ENCODE measurements at regions not wholly inside any gene's neighbourhood (a gene's known extent, or its start where the extent isn't known, plus 50 kb on each side); places are given as distances from the start of the nearest gene placed in this dataset.

GRCh38 chr13:76738616-76739015 is 147.6 kb downstream of the KCTD12 start:
- no peak overlapping the region for H3K4me3 ChIP-seq (ENCODE audit: low read depth in 1 of 3, low read length in 3 of 3)
- H3K36me3 ChIP-seq (ENCODE audit: control insufficient read depth in 4 of 4, insufficient read depth in 3 of 4, low read depth in 1 of 4, low read length in 3 of 4): no peaks in the 10 kb centered on the region
- DNase-seq (ENCODE audit: low spot score): no peak
- no peak overlapping the region for H3K27ac ChIP-seq (ENCODE audit: low read depth in 1 of 2, low read length in 2 of 2)
- TF ChIP-seq GABPA (IDR thresholded peaks at IDR 0.05 in 1 of 2, conservative IDR thresholded peaks at IDR 0.05 in 1 of 2): no peak
- TF ChIP-seq CTCF (IDR thresholded peaks at IDR 0.05; ENCODE audit: low read depth, low read length, missing input control): no peak
- H3K9me3 ChIP-seq (ENCODE audit: control insufficient read depth in 4 of 4, low read length in 3 of 4): peaks cover 0 to 1% (median 0%) of the 10 kb centered on the region in 4 donors
- WGBS: 80% methylated on average over 3 of the region's 3 CpGs
- H3K9ac ChIP-seq (ENCODE audit: low read depth in 1 of 2, low read length in 2 of 2): no peak overlapping the region
- H3K4me1 ChIP-seq (ENCODE audit: control insufficient read depth in 4 of 4, insufficient read depth in 4 of 4, low read length in 3 of 4): no peaks in the 10 kb centered on the region
- no peaks in the 10 kb centered on the region for H3K27me3 ChIP-seq (ENCODE audit: control insufficient read depth in 4 of 4, insufficient read depth in 4 of 4, low read length in 3 of 4)

DNA sequence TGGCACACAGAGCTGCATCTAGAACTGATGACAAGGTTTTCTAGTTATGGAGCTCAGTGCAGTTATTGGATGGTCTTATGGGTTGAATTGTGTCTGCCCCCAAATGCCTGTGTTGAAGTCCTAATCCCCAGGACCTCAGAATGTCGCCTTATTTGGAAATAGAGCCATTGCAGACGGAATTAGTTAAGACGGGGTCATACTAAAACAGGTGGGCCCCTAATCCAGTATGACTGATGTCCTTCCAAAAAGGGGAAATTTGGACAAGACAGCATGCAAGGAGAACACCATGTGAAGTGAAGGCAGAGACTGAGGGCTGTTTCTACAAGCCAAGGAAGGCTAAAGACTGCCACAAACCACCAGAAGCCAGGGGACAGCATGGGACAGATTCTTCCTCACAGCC is 148.7 kb downstream of the KCTD12 start:
- Histone ChIP-seq H3K9ac (ENCODE audit: low read depth in 1 of 2, low read length in 2 of 2) (no peak overlapping the region), H3K4me1 (ENCODE audit: control insufficient read depth in 4 of 4, insufficient read depth in 4 of 4, low read length in 3 of 4) (no peaks in the 10 kb centered on the region), H3K27me3 (ENCODE audit: control insufficient read depth in 4 of 4, insufficient read depth in 4 of 4, low read length in 3 of 4) (no peaks in the 10 kb centered on the region), H3K36me3 (ENCODE audit: control insufficient read depth in 4 of 4, insufficient read depth in 3 of 4, low read depth in 1 of 4, low read length in 3 of 4) (no peaks in the 10 kb centered on the region), H3K27ac (ENCODE audit: low read depth in 1 of 2, low read length in 2 of 2) (no peak overlapping the region), H3K4me3 (ENCODE audit: low read depth in 1 of 3, low read length in 3 of 3) (no peak overlapping the region), H3K9me3 (ENCODE audit: control insufficient read depth in 4 of 4, low read length in 3 of 4) (peaks cover 0 to 1% (median 0%) of the 10 kb centered on the region in 4 donors)
- TF ChIP-seq TAF1 (conservative IDR thresholded peaks at IDR 0.05) (no peak), CTCF (IDR thresholded peaks at IDR 0.05; ENCODE audit: low read depth, low read length, missing input control) (no peak), EGR1 (IDR thresholded peaks at IDR 0.05; ENCODE audit: low read depth in 2 of 2) (no peak), FOXA1 (IDR thresholded peaks at IDR 0.05) (no peak), REST (IDR thresholded peaks at IDR 0.05) (no peak), HNF4G (IDR thresholded peaks at IDR 0.05) (no peak), SP1 (IDR thresholded peaks at IDR 0.05) (no peak)
- no peak for DNase-seq (ENCODE audit: low spot score)
- WGBS: 82% methylated on average over 3 of the region's 3 CpGs

DNA sequence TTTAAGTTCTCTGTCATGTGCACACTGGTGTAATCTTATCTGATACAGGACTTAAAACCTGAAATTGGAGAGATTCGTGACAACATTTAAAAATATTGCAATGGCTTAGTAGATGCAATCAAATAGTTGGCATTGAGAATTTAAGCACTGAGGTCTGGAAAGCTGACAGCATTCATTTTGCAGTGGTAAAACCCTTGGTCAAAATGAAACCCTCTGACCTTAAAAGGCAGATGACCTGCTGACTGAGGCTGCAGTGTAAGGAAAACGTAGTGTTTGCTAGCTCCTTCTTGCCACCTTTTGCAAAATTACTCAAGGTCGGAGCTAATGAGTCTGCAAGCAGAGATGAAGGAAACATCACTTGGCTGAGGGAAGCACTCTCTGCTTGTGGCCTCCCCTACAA is 150.6 kb downstream of the KCTD12 start:
- DNase-seq (ENCODE audit: low spot score): no peak
- WGBS: 62% methylated on average over 3 of the region's 3 CpGs
- TF ChIP-seq RAD21 (IDR thresholded peaks at IDR 0.05) (no peak), FOXA1 (IDR thresholded peaks at IDR 0.05) (no peak), SP1 (IDR thresholded peaks at IDR 0.05) (no peak), CTCF (IDR thresholded peaks at IDR 0.05; ENCODE audit: low read depth, low read length, missing input control) (no peak)

More for the DNA sequence above, 150.6 kb downstream of the KCTD12 start:
- no peaks in the 10 kb centered on the region for H3K4me1 ChIP-seq (ENCODE audit: control insufficient read depth in 4 of 4, insufficient read depth in 4 of 4, low read length in 3 of 4)
- H3K27ac ChIP-seq (ENCODE audit: low read depth in 1 of 2, low read length in 2 of 2): no peak overlapping the region
- no peaks in the 10 kb centered on the region for H3K9me3 ChIP-seq (ENCODE audit: control insufficient read depth in 4 of 4, low read length in 3 of 4)
- H3K36me3 ChIP-seq (ENCODE audit: control insufficient read depth in 4 of 4, insufficient read depth in 3 of 4, low read depth in 1 of 4, low read length in 3 of 4): no peaks in the 10 kb centered on the region
- H3K27me3 ChIP-seq (ENCODE audit: control insufficient read depth in 4 of 4, insufficient read depth in 4 of 4, low read length in 3 of 4): no peaks in the 10 kb centered on the region
- H3K9ac ChIP-seq (ENCODE audit: low read depth in 1 of 2, low read length in 2 of 2): no peak overlapping the region
- no peak overlapping the region for H3K4me3 ChIP-seq (ENCODE audit: low read depth in 1 of 3, low read length in 3 of 3)

Measured in liver (tissue), 8 donors.